Prostate gland (tissue), 2 donors: ENCODE measurements at regions not wholly inside any gene's neighbourhood (a gene's known extent, or its start where the extent isn't known, plus 50 kb on each side); places are given as distances from the start of the nearest gene placed in this dataset.

ENCODE experiments used
- DNase-seq: peaks from one replicate; pipeline ENCODE4 v3.0.0-alpha.2; 2019; ENCODE audit warnings: low spot score
- H3K27ac ChIP-seq, 2 donors: fragments of 200-600 bp; sonication (generic); 2 replicates each; pipeline ENCODE4 v1.5.1; 2017 to 2019
- H3K27me3 ChIP-seq: fragments of 200-600 bp; sonication (generic); replicated peaks from 2 replicates; pipeline ENCODE4 v1.5.1; 2019; ENCODE audit not compliant: insufficient read depth
- H3K36me3 ChIP-seq, 2 donors: fragments of 200-600 bp; sonication (generic); 1 replicate in 1 of 2; 2 replicates in 1 of 2; pipeline versions ENCODE4 v1.5.1 to v1.8.1; 2017 to 2019
- H3K4me1 ChIP-seq: fragments of 200-600 bp; sonication (generic); replicated peaks from 2 replicates; pipeline ENCODE4 v1.5.1; 2019
- H3K4me3 ChIP-seq, 2 donors: fragments of 200-600 bp; sonication (generic); 2 replicates each; pipeline ENCODE4 v1.5.1; 2017 to 2019
- H3K9me3 ChIP-seq: fragments of 200-600 bp; sonication (generic); 2 replicates; pipeline ENCODE4 v1.5.1; 2017
- CTCF ChIP-seq, 4 experiments: fragments of 200-600 bp in 2 of 4; fragments of 450-650 bp in 2 of 4; sonication (generic) in 2 of 4; IDR thresholded peaks; 1 replicate in 3 of 4; 2 replicates in 1 of 4; pipeline ENCODE4 v1.5.1; 2016 to 2019; ENCODE audit warnings: antibody characterized with exemption in 4 of 4, mild to moderate bottlenecking in 2 of 4, moderate library complexity in 2 of 4
- POLR2A ChIP-seq: fragments of 450-650 bp; IDR thresholded peaks from one replicate; pipeline ENCODE4 v1.6.1; 2016; ENCODE audit warnings: antibody characterized with exemption, mild to moderate bottlenecking
- POLR2AphosphoS5 ChIP-seq: sonication (generic); formaldehyde crosslinking; IDR thresholded peaks from one replicate; pipeline ENCODE4 v1.6.1; 2017; ENCODE audit warnings: antibody characterized with exemption
- WGBS: methylation state at CpG from one replicate; pipeline ENCODE4 v1.1.5; 2018; 5-methylcytosine and 5-hydroxymethylcytosine counted together
- intact Hi-C: fragments of 100-400 bp; cut with DNase I; formaldehyde crosslinking; loops from one replicate; pipeline ENCODE4 v1.14.2; 2022

- no peak for TF ChIP-seq CTCF (IDR thresholded peaks at IDR 0.05)
- no peak for TF ChIP-seq POLR2A
- Histone ChIP-seq H3K36me3 (no peaks in the 10 kb centered on the region), H3K27me3 (no peaks in the 10 kb centered on the region), H3K4me3 (no peak overlapping the region), H3K27ac (no peak overlapping the region), H3K9me3 (no peaks in the 10 kb centered on the region), H3K4me1 (no peaks in the 10 kb centered on the region)
- DNase-seq = no peak
- WGBS = 66% methylated on average over 4 of the region's 4 CpGs
- intact Hi-C loops = no loop called here
These were observed 123.7 kb upstream of the PROX1 start for GRCh38 chr1:213864091-213864490.

GRCh38 chr1:213868482-213868881, 119.3 kb upstream of the PROX1 start:
- 90% methylated on average over 2 of the region's 2 CpGs for WGBS

GRCh38 chr1:213871179-213871578, 116.6 kb upstream of the PROX1 start:
- TF ChIP-seq POLR2AphosphoS5 = no peak
- TF ChIP-seq POLR2A = no peak
- no peak for TF ChIP-seq CTCF (IDR thresholded peaks at IDR 0.05)
- Histone ChIP-seq H3K36me3 (no peaks in the 10 kb centered on the region), H3K27me3 (no peaks in the 10 kb centered on the region), H3K4me1 (no peaks in the 10 kb centered on the region), H3K4me3 (no peak overlapping the region), H3K9me3 (no peaks in the 10 kb centered on the region), H3K27ac (no peak overlapping the region)
- intact Hi-C loops = no loop called here
- WGBS = 86% methylated on average over 4 of the region's 4 CpGs
- DNase-seq = no peak

More at GRCh38 chr1:213868482-213868881, 119.3 kb upstream of the PROX1 start:
- Histone ChIP-seq H3K27me3 (no peaks in the 10 kb centered on the region), H3K9me3 (no peaks in the 10 kb centered on the region), H3K27ac (no peak overlapping the region), H3K4me1 (no peaks in the 10 kb centered on the region), H3K4me3 (no peak overlapping the region), H3K36me3 (no peaks in the 10 kb centered on the region)
- DNase-seq = no peak
- TF ChIP-seq POLR2A = no peak
- TF ChIP-seq CTCF (IDR thresholded peaks at IDR 0.05) = no peak
- intact Hi-C loops = no loop called here

GRCh38 chr1:213874789-213875188, 113.0 kb upstream of the PROX1 start:
- no peak overlapping the region for H3K27ac ChIP-seq
- no peaks in the 10 kb centered on the region for H3K4me1 ChIP-seq
- no peaks in the 10 kb centered on the region for H3K36me3 ChIP-seq
- WGBS = 69% methylated on average over 7 of the region's 7 CpGs
- DNase-seq = no peak
- no peaks in the 10 kb centered on the region for H3K27me3 ChIP-seq
- no peaks in the 10 kb centered on the region for H3K9me3 ChIP-seq
- no peak for TF ChIP-seq CTCF (IDR thresholded peaks at IDR 0.05)
- TF ChIP-seq POLR2AphosphoS5 = no peak
- no peak for TF ChIP-seq POLR2A
- H3K4me3 ChIP-seq = no peak overlapping the region
- intact Hi-C loops = no loop called here

GRCh38 chr1:213876531-213876930, 111.2 kb upstream of the PROX1 start:
- intact Hi-C loops = no loop called here
- DNase-seq = no peak

More at GRCh38 chr1:213876531-213876930, 111.2 kb upstream of the PROX1 start:
- H3K27ac ChIP-seq = no peak overlapping the region
- H3K4me1 ChIP-seq = no peaks in the 10 kb centered on the region
- H3K9me3 ChIP-seq = no peaks in the 10 kb centered on the region
- no peak overlapping the region for H3K4me3 ChIP-seq
- TF ChIP-seq POLR2A (no peak), CTCF (IDR thresholded peaks at IDR 0.05) (no peak), POLR2AphosphoS5 (no peak)
- H3K36me3 ChIP-seq = no peaks in the 10 kb centered on the region
- no peaks in the 10 kb centered on the region for H3K27me3 ChIP-seq
